ENCODE measurements at regions not wholly inside any gene's neighbourhood (a gene's known extent, or its start where the extent isn't known, plus 50 kb on each side); places are given as distances from the start of the nearest gene placed in this dataset.
"Not testable (repeated sequence)": the region's sequence is repeated elsewhere in the genome, so short reads cannot be mapped to it uniquely, and the experiment has no call there.

GRCh38 chr6:14552891-14553290, 435.3 kb downstream of the CD83 start:
- DNase-seq (ENCODE audit: low spot score in 2 of 2), result no peak
- Histone ChIP-seq H3K27ac (no peak overlapping the region), H3K36me3 (no peaks in the 10 kb centered on the region), H3K27me3 (no peaks in the 10 kb centered on the region), H3K4me1 (no peaks in the 10 kb centered on the region), H3K4me3 (no peak overlapping the region), H3K9me3 (no peaks in the 10 kb centered on the region)
- no peak for TF ChIP-seq CTCF (IDR thresholded peaks at IDR 0.05)
- intact Hi-C loops (cut with DNase I), result no loop called here

GRCh38 chr6:14553515-14553914, 435.9 kb downstream of the CD83 start:
- no peak for DNase-seq (ENCODE audit: low spot score in 2 of 2)
- H3K27me3 ChIP-seq, result no peaks in the 10 kb centered on the region
- intact Hi-C loops (cut with DNase I), result no loop called here
- TF ChIP-seq CTCF (IDR thresholded peaks at IDR 0.05), result no peak
- no peaks in the 10 kb centered on the region for H3K36me3 ChIP-seq
- no peak overlapping the region for H3K4me3 ChIP-seq
- no peaks in the 10 kb centered on the region for H3K9me3 ChIP-seq
- H3K4me1 ChIP-seq, result no peaks in the 10 kb centered on the region
- H3K27ac ChIP-seq, result no peak overlapping the region

- Histone ChIP-seq H3K27ac (no peak overlapping the region), H3K4me1 (no peaks in the 10 kb centered on the region), H3K9me3 (no peaks in the 10 kb centered on the region), H3K4me3 (no peak overlapping the region), H3K27me3 (no peaks in the 10 kb centered on the region), H3K36me3 (no peaks in the 10 kb centered on the region)
- intact Hi-C loops (cut with DNase I), result no loop called here
- no peak for TF ChIP-seq CTCF (IDR thresholded peaks at IDR 0.05)
- no peak for DNase-seq (ENCODE audit: low spot score in 2 of 2)
Observed at GRCh38 chr6:14555804-14556203, 438.2 kb downstream of the CD83 start.

GRCh38 chr6:14559746-14560536, 442.4 kb downstream of the CD83 start:
- Histone ChIP-seq H3K27ac (no peak overlapping the region), H3K4me3 (no peak overlapping the region), H3K36me3 (no peaks in the 10 kb centered on the region), H3K4me1 (no peaks in the 10 kb centered on the region), H3K9me3 (no peaks in the 10 kb centered on the region), H3K27me3 (no peaks in the 10 kb centered on the region)
- DNase-seq (ENCODE audit: low spot score in 2 of 2), result no peak
- intact Hi-C loops (cut with DNase I), result no loop called here
- TF ChIP-seq CTCF (IDR thresholded peaks at IDR 0.05), result no peak

- H3K27me3 ChIP-seq; intact Hi-C loops (cut with DNase I); H3K4me1 ChIP-seq; H3K4me3 ChIP-seq; H3K36me3 ChIP-seq; H3K27ac ChIP-seq; DNase-seq (ENCODE audit: low spot score in 2 of 2); H3K9me3 ChIP-seq: not testable (repeated sequence)
Observed at GRCh38 chr6:14561563-14561962, 444.0 kb downstream of the CD83 start.

GRCh38 chr6:14567842-14568241, 450.3 kb downstream of the CD83 start:
- Histone ChIP-seq H3K27me3 (no peaks in the 10 kb centered on the region), H3K4me1 (no peaks in the 10 kb centered on the region), H3K4me3 (no peak overlapping the region), H3K9me3 (no peaks in the 10 kb centered on the region), H3K27ac (no peak overlapping the region), H3K36me3 (no peaks in the 10 kb centered on the region)
- DNase-seq (ENCODE audit: low spot score in 2 of 2), result no peak
- intact Hi-C loops (cut with DNase I), result no loop called here
- no peak for TF ChIP-seq CTCF (IDR thresholded peaks at IDR 0.05)
